GM18519 (cell line): ENCODE measurements at regions not wholly inside any gene's neighbourhood (a gene's known extent, or its start where the extent isn't known, plus 50 kb on each side); places are given as distances from the start of the nearest gene placed in this dataset.
A peak's percentile ranks its signal among the peaks of the same experiment; 100 is the strongest.
"Not testable (repeated sequence)": the region's sequence is repeated elsewhere in the genome, so short reads cannot be mapped to it uniquely, and the experiment has no call there.

Experiments
- ATAC-seq: cut with Tn5 transposase; IDR thresholded peaks from one replicate; pipeline ENCODE4 v1.9.1; 2021; ENCODE audit warnings: mild to moderate bottlenecking, moderate library complexity; ENCODE audit not compliant: unreplicated experiment, low FRiP score

GRCh38 chr12:16901946-16902345 is 296.0 kb upstream of the LMO3 start:
- ATAC-seq = no peak

- no peak for ATAC-seq
Observed at GRCh38 chr12:16893426-16893825, 287.5 kb upstream of the LMO3 start.

- no peak for ATAC-seq
Observed at GRCh38 chr12:16891673-16892072, 285.7 kb upstream of the LMO3 start.

- ATAC-seq = no peak
Observed at GRCh38 chr12:16884819-16885218, 278.9 kb upstream of the LMO3 start.

GRCh38 chr12:16884056-16884455 is 278.1 kb upstream of the LMO3 start:
- ATAC-seq = peak; percentile 42

GRCh38 chr12:16881986-16882570 is 276.1 kb upstream of the LMO3 start:
- ATAC-seq = no peak

DNA sequence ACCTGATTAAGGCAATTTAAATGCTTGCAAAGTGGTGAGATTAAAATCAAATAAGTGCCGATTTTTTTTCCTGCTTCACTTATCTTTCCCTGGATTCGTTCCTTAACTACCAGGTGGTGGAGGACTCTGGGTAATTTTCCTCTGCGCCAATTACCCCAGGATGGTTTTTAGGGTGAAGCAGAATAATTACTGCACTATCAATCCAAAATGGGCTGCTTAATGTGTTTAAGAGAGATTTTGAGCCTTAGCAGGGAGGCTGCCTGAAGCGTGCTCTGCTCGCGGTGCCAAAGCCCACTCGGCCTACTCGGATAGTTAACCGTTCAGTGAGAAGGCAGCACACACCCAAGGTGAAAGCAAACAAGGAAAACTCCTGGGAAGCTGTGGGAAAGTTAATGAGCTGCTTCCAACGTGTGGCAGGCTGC is 274.9 kb upstream of the LMO3 start:
- no peak for ATAC-seq

DNA sequence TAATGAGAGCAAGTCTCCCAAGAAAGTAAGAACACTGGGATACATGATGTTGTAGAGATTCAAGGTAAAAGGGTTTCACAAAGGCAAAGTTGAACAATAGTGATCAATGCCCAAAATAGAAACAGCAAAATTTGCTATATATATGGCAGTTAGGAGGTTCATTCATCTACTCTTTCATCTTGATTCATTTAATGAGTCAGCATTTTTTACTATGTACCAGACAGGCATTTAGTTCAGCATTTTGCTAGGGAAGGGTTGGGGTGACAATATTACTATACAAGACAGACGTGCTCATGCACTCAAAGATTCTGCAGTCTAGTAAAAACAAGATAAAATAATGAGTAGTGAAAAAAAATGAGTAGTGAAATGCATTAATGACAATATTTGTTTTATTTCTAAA is 264.9 kb upstream of the LMO3 start:
- ATAC-seq = no peak

DNA sequence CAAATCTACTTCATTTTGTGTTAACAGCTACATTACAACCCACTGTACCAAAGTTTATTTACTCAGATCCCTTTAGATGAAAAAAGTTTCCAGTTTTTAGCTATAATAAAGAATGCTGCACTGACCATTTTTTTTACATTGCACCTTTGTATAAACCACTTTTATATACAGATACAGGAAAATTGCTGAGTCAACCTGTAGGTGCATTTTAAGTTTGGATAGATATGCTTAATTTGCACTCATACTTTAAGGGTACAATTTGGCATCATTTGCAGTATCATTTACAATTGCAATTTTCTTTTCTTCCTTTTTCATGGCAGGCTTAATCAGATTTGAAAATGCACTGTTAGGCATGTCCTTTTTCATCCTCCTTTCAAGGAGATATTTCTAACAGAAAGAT is 257.8 kb upstream of the LMO3 start:
- no peak for ATAC-seq

GRCh38 chr12:16857456-16857923 is 251.5 kb upstream of the LMO3 start:
- ATAC-seq = peak; percentile 96

DNA sequence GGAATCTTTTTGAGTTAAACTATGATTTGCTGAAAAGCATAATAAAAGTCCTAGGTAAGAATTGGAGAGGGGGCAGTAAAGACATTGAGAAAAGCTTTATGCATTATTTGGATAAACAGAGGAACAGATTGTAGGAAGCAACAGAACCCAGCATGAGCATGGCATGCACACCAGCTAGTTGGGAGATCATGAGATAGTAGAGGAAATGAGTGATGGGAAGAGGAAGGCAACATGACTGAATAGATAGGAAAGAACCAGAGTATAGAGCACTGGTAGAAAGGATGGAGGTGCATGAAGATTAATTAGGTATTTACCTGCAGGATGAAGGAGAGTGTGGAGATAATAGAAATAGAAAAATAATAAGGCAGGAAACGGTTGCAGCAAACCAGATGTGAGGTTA is 248.5 kb upstream of the LMO3 start:
- no peak for ATAC-seq

DNA sequence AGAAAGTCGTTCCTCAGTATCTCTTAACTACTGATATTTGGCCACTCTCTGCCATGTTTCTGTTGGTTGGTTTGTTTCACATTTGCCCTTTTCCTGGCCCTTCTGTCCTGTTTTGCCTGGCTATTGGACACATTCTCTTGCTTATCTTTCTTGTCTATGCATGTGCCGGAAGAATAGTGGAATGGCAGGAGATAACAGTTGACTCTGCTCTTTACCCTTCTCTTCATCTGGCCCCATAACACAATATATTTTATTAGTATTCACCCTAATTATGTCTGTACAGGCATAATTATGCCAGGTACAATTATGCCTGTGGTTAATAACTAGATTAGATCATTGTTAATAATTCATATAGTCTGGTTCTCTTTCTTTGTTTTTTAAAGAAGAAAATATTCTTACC is 243.5 kb upstream of the LMO3 start:
- no peak for ATAC-seq

GRCh38 chr12:16844875-16845274 is 238.9 kb upstream of the LMO3 start:
- no peak for ATAC-seq

DNA sequence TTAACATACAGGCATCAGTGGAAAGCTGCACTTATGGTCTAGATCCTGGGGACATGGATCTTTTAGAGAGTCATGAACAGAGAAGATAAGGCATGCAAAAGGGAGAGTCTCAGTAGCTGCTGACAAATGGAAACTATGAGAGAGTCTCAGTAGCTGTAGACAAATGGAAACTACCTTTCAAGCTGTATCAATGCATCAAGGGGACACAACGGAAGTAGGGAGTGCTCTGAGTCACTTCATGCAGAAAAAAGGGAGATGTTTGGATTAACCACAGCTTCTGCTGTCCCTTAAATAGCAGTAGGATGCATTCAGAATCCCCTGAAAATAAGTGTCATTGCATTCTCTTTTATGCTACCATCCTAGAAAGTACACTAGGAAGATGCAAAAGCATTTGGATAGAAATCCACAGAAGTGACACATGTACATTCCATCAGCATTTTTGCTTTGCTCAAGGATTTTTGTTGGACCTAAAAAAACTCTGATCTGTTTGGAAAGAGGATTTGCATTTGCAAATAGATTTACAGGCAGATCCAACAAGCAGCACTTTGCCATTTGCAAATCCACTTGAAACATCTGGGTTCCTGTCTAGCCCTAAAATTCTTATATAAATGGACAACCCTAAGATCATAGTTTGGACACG is 227.5 kb upstream of the LMO3 start:
- peak; percentile 87 for ATAC-seq

GRCh38 chr12:16828891-16829290 is 222.9 kb upstream of the LMO3 start:
- no peak for ATAC-seq

DNA sequence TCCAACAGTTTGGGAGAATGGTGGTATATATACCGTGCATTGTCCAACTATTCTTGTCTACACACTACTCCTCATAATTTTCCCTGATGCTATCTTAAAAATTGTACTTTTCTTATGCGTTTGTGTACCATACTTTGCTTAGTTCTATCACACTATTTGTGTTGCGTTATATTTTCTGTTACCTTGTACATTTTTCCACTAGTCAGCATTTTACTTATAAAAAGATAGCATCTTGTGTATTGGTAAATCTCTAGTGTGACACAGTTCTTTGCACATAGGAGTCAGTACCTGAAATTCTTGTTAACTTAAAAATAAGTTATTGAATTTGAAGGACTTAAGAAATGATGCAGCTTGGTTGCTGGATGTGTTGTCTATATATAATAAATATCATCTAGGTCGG is 201.8 kb upstream of the LMO3 start:
- no peak for ATAC-seq

DNA sequence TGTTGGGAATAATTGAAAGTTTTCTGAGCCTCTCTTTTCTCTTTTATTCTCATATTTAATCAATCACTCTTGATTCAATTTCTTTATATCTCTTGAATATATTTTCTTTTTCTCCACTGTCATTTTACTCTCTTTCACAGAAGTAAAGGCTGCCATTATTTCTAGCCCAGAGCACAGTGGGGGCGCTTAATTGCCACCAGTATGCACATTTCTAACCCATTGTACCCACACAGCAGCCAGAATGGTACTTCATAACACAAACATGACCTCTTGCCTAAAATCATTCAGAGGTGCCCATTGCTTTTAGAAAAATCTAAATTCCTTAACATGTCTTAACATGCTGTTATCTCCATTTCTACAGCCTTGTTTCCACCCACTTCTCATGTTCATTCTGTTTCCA is 190.2 kb upstream of the LMO3 start:
- ATAC-seq = no peak

DNA sequence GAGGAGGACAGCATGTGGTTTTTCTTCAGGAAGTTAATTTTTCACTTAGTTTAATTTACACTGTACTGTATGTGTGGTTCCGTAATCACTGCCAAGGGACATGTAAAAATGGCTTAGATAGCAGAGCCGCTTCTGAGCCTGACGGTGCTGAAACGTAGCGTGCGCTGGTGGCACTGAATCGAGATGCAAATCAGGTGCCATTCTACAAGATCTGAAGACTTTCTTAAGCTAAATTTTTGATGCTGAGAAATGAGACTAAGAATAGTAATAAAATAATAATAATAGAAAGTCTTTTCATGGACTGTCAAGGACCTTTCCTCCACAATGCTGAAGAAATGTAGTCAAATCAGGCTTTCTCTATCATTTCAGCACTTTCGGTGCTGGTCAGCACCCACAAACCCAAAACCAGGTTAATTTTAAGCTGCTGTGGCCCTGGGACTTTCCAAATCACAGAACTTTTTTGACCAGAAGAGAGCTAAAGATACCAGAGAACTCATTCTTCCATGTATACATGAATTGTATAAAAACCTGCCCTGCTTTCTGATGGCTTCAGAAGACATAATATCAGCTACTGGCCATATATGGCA is 183.3 kb upstream of the LMO3 start:
- ATAC-seq = no peak

DNA sequence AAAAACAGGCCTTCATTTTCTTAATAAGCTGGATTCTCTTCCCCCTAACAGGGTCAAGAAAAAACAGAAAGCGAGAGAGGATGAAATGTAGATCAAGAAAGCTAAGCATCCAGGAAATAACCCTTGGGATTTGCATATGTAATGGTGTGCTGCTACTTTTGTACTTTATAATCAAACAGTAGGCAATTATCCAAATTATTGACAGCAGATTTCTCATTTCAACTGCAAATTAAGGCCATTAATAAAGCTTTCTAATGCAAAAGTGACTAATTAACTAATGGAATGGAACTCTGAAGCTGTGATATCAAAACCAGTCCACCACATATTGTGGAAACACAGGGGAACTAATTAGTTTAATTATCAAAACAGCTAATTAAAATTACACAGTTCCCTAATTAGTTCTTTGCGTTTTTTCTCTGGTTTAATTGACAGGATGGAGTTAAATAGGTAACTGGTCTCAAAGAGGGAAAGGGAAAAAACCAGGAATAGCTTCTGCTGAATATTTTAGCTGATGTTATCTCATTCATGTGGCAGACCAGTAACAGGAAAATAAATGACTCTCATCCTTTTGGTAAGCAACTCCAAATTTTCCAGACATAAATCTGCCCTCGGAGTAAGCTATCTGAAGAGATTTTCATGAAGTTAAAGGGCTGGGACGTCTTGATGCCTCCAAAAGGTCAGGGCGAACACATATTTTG is 182.7 kb upstream of the LMO3 start:
- ATAC-seq = no peak

DNA sequence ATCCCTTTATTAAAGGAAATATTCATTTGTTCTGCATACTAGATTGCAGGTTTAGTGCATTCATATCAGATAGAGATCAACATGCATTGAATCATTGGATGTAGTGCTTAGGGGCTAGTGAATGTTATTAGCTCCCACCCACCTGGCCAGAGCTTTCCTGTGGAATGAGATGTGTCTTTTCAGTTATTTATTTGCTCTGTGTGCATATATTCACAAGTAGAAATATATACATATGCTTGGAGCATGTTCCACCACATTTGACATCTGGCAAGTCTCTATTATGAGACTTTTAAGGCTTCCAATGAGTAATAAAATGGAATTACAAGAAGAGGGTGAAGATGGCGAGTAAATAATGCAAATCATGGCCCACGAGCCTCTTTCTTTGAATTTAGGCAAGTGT is 180.0 kb upstream of the LMO3 start:
- ATAC-seq = no peak

DNA sequence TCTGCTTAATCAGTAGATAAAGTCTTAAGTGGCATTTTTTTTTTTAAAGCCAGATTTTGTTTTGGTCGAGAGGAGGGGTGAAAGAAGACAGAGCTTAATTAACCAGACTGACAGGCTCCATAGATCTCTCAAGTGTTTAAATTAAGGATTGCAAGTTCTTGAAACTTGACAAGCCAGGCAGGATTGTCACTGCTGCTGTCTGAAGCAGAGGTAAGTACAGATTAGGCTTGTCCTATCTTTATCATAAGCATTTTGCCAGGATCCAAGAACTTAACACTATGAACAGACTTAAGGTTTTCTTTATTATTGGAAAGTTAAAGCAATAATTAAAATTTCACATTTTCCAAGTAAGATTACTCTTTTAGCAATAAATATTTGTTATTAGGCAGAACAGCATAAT is 179.6 kb upstream of the LMO3 start:
- no peak for ATAC-seq

GRCh38 chr12:16769129-16769528 is 163.2 kb upstream of the LMO3 start:
- not testable (repeated sequence) for ATAC-seq
